Tibial artery (tissue), 4 donors: ENCODE measurements at regions not wholly inside any gene's neighbourhood (a gene's known extent, or its start where the extent isn't known, plus 50 kb on each side); places are given as distances from the start of the nearest gene placed in this dataset.

Experiments used
- DNase-seq, 2 donors: peaks; one replicate each; pipeline ENCODE4 v3.0.0-alpha.2; 2019
- H3K27ac ChIP-seq, 2 donors: fragments of 200-600 bp; sonication (generic) in 1 of 2; 1 replicate in 1 of 2; 2 replicates in 1 of 2; pipeline ENCODE4 v1.5.1; 2018 to 2019; ENCODE audit warnings: mild to moderate bottlenecking in 1 of 2
- H3K27me3 ChIP-seq, 2 donors: fragments of 200-600 bp; sonication (generic) in 1 of 2; one replicate each; pipeline versions ENCODE4 v1.5.1 to v1.6.0; 2016 to 2019
- H3K36me3 ChIP-seq, 3 donors: fragments of 200-600 bp; sonication (generic) in 2 of 3; one replicate each; pipeline ENCODE4 v1.5.1; 2016 to 2019; ENCODE audit warnings: mild to moderate bottlenecking in 2 of 3
- H3K4me1 ChIP-seq, 4 donors: fragments of 200-600 bp; sonication (generic) in 2 of 4; 1 replicate in 3 of 4; 2 replicates in 1 of 4; pipeline ENCODE4 v1.5.1; 2016 to 2019
- H3K4me3 ChIP-seq, 2 donors: fragments of 200-600 bp; sonication (generic) in 1 of 2; 1 replicate in 1 of 2; 2 replicates in 1 of 2; pipeline ENCODE4 v1.5.1; 2018 to 2019; ENCODE audit warnings: mild to moderate bottlenecking in 2 of 2
- H3K9me3 ChIP-seq, 3 donors: fragments of 200-600 bp; sonication (generic) in 1 of 3; one replicate each; pipeline ENCODE4 v1.5.1; 2016 to 2019
- CTCF ChIP-seq, 2 experiments: fragments of 200-600 bp in 1 of 2; fragments of 450-650 bp in 1 of 2; IDR thresholded peaks; one replicate each; pipeline ENCODE4 v1.5.1; 2017 to 2019; ENCODE audit warnings: antibody characterized with exemption in 2 of 2, mild to moderate bottlenecking in 1 of 2, moderate library complexity in 1 of 2
- intact Hi-C: fragments of 100-400 bp; cut with DNase I; formaldehyde crosslinking; loops from one replicate; pipeline ENCODE4 v1.15.0; 2023; ENCODE audit warnings: low total_unique reads

- no peaks in the 10 kb centered on the region for H3K36me3 ChIP-seq
- intact Hi-C loops = no loop called here
- TF ChIP-seq CTCF (IDR thresholded peaks at IDR 0.05) = no peak
Observed at GRCh38 chr15:94066811-94067210, 164.6 kb upstream of the MCTP2 start.

DNA sequence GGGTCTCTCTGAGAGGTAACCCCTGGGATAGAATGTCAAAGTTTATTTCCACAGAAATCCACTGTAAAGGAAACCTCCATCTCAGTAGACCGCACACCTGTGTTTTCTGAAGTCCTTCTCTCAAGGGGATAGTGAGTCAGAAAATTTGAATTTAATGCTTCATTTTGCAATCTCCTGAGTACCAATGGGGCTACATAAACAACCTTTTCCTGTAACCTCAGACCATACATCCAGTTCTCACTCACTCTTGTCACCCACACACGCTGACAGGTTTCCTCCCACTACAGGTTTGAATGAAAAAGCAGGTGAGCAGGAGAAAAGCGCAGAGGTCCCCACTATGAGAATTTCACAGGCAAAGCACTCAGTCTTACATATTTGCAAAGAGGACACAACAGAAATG lies 165.3 kb upstream of the MCTP2 start:
- H3K36me3 ChIP-seq = no peaks in the 10 kb centered on the region
- TF ChIP-seq CTCF (IDR thresholded peaks at IDR 0.05) = no peak
- H3K4me1 ChIP-seq = no peaks in the 10 kb centered on the region
- no peaks in the 10 kb centered on the region for H3K27me3 ChIP-seq
- no peak for DNase-seq
- H3K4me3 ChIP-seq = no peak overlapping the region
- intact Hi-C loops = no loop called here
- H3K27ac ChIP-seq = no peak overlapping the region
- H3K9me3 ChIP-seq = peaks cover 0 to 7% (median 5%) of the 10 kb centered on the region in 3 donors

More at GRCh38 chr15:94066811-94067210, 164.6 kb upstream of the MCTP2 start:
- H3K9me3 ChIP-seq = peaks cover 0 to 7% (median 5%) of the 10 kb centered on the region in 3 donors
- H3K27me3 ChIP-seq = no peaks in the 10 kb centered on the region
- H3K4me1 ChIP-seq = no peaks in the 10 kb centered on the region
- no peak for DNase-seq
- H3K27ac ChIP-seq = no peak overlapping the region
- H3K4me3 ChIP-seq = no peak overlapping the region

DNA sequence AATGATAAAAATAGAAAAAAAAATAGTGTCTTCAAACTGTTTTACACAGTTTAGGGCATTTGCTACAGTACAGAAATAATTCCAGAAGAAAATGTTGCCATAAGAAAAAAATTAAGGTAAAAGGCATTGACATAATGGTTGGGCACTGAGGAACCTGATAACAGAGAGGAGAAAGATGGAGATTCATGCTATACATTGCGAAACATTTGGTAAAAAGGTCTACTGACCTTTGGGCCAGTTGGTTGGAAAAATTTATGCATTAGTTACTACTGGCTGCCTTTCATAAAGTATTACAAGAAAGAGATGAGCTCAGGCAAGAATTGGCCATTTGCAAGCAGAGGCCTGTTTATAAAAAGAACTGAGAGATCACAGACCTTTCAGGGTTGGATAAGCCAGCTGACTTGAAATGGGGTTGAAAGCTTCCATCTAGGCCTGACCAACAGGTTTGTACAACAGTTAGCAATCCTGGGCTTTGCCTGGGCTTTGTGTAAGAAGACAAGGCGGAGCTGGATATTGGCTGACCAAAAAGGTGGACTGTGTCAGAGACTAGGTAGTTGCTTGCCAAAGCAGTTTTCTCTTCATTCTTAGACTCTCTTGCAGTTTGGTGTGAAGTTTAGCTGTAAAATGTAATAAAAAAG lies 166.6 kb upstream of the MCTP2 start:
- H3K27ac ChIP-seq = no peak overlapping the region
- no peaks in the 10 kb centered on the region for H3K27me3 ChIP-seq
- H3K4me3 ChIP-seq = no peak overlapping the region
- intact Hi-C loops = no loop called here
- H3K4me1 ChIP-seq = no peaks in the 10 kb centered on the region
- no peak for DNase-seq
- H3K9me3 ChIP-seq = peaks cover 0 to 7% (median 5%) of the 10 kb centered on the region in 3 donors
- no peak for TF ChIP-seq CTCF (IDR thresholded peaks at IDR 0.05)
- no peaks in the 10 kb centered on the region for H3K36me3 ChIP-seq

DNA sequence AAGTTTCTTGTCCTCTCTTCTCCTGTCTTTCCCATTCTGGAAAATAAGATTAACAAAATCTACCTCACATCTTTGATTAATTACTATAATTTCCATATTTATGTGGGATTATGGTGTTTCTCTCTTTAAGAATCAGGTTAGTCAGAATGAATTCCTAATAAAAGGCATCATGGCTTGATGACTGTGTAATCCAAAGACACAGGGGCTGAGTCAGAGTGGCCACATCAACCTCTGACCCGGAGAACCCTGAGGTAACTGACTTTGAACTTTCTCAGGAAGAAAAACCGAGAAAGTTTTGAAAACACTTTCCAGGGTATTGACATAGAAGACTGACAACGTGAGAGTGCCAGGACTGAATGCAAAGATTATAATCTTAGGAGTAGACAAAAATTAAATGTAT lies 170.3 kb upstream of the MCTP2 start:
- Histone ChIP-seq H3K27me3 (no peaks in the 10 kb centered on the region), H3K4me1 (no peaks in the 10 kb centered on the region), H3K36me3 (no peaks in the 10 kb centered on the region), H3K4me3 (no peak overlapping the region), H3K27ac (no peak overlapping the region), H3K9me3 (no peaks in the 10 kb centered on the region)
- DNase-seq = no peak
- TF ChIP-seq CTCF (IDR thresholded peaks at IDR 0.05) = no peak
- intact Hi-C loops = no loop called here

- Histone ChIP-seq H3K9me3 (no peaks in the 10 kb centered on the region), H3K27me3 (no peaks in the 10 kb centered on the region), H3K4me3 (no peak overlapping the region), H3K27ac (no peak overlapping the region), H3K4me1 (no peaks in the 10 kb centered on the region), H3K36me3 (no peaks in the 10 kb centered on the region)
- DNase-seq = no peak
- intact Hi-C loops = no loop called here
- no peak for TF ChIP-seq CTCF (IDR thresholded peaks at IDR 0.05)
Observed at GRCh38 chr15:94059013-94059587, 172.3 kb upstream of the MCTP2 start.
